ENCODE measurements at regions not wholly inside any gene's neighbourhood (a gene's known extent, or its start where the extent isn't known, plus 50 kb on each side); places are given as distances from the start of the nearest gene placed in this dataset.

DNA sequence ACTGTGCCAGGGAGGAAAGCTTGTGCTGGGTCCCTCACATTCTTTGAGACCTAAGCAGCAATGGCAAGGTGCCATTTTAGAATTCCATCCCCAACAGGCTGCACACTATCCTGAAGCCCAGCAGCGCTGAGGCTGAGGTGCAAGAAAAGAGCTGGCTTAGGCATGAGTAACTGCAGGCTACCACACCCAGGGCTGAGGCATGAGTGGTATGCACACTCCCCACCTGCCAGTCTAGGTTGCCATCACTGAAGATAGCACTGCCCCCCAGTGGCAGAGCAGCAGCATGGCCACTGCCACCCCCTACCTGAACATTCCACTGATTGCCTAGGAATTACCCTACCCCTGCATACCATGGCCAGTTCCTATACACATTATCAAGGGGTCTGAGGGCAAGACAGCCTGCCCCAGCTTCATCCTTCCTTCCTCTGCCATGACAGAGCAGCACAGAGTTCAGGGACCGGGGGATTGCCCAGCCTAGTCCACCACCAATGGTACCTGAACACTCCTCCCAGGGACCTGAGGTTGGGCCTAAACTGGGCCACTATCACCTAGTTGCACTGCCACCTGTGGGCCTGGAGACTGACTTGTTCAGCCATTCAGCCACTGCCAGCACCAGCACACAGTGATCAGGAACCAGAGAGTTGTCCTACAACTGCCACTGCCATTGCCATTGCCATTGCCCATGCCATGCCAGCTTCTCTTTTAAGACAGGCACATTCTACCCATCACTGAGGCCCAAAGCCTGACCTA, 129.8 kb downstream of the SATB1 start:
- no peaks in the 10 kb centered on the region for H3K27me3 ChIP-seq
- peak; percentile 37 for DNase-seq
- H3K4me3 ChIP-seq (ENCODE audit: low read depth, low read length) = no peak overlapping the region
- no peaks in the 10 kb centered on the region for H3K4me1 ChIP-seq
- TF ChIP-seq, protein P1, sequence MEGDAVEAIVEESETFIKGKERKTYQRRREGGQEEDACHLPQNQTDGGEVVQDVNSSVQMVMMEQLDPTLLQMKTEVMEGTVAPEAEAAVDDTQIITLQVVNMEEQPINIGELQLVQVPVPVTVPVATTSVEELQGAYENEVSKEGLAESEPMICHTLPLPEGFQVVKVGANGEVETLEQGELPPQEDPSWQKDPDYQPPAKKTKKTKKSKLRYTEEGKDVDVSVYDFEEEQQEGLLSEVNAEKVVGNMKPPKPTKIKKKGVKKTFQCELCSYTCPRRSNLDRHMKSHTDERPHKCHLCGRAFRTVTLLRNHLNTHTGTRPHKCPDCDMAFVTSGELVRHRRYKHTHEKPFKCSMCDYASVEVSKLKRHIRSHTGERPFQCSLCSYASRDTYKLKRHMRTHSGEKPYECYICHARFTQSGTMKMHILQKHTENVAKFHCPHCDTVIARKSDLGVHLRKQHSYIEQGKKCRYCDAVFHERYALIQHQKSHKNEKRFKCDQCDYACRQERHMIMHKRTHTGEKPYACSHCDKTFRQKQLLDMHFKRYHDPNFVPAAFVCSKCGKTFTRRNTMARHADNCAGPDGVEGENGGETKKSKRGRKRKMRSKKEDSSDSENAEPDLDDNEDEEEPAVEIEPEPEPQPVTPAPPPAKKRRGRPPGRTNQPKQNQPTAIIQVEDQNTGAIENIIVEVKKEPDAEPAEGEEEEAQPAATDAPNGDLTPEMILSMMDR (IDR thresholded peaks at IDR 0.05; ENCODE audit: low read depth, low read length) = peak; percentile 64
- no peaks in the 10 kb centered on the region for H3K36me3 ChIP-seq
- H3K9me3 ChIP-seq = no peaks in the 10 kb centered on the region

DNA sequence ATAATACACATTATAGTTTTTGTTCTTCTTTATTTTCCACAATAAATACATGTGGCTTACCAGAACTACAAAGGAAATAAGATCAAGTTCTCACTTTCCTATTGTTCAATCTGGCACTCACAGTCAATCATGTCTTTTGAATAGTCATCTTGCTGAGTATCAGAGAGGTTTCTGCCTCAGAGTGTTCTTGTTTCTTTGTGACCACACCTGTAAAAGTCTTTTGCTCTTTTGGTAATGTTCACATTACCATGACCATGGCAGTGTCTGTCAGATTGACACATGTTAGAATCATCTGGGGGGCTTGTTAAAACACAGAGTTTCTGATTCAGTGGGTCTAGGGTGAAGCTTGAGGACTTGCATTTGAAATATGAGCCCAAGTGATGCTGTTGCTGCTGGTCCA, 135.0 kb downstream of the SATB1 start:
- no peaks in the 10 kb centered on the region for H3K4me1 ChIP-seq
- DNase-seq = no peak
- no peaks in the 10 kb centered on the region for H3K36me3 ChIP-seq
- H3K9me3 ChIP-seq = no peaks in the 10 kb centered on the region
- TF ChIP-seq, protein P1 (IDR thresholded peaks at IDR 0.05; ENCODE audit: low read depth, low read length) = no peak
- no peaks in the 10 kb centered on the region for H3K27me3 ChIP-seq
- H3K4me3 ChIP-seq (ENCODE audit: low read depth, low read length) = no peak overlapping the region

DNA sequence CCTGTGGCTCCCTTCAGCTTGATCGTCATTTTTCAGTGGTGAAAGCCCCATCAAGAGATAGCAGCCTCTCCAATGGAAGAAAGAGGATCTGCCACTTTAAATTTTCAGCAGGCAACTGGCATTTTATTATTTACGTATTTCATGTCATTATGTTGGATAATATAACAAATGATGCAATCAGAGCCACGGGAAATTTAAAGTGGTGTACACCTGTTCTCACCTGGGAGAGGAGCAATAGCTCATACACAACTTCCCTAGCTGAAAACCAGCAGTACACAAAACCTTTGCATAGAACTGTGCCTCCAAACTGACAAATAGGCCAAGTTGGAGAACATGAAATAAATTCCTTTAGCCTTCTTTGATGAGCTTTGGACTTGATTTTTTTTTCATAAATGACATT, 136.9 kb downstream of the SATB1 start:
- DNase-seq = no peak
- Histone ChIP-seq H3K27me3 (no peaks in the 10 kb centered on the region), H3K4me3 (ENCODE audit: low read depth, low read length) (no peak overlapping the region), H3K9me3 (no peaks in the 10 kb centered on the region), H3K4me1 (no peaks in the 10 kb centered on the region), H3K36me3 (no peaks in the 10 kb centered on the region)
- TF ChIP-seq, protein P1 (IDR thresholded peaks at IDR 0.05; ENCODE audit: low read depth, low read length) = no peak

DNA sequence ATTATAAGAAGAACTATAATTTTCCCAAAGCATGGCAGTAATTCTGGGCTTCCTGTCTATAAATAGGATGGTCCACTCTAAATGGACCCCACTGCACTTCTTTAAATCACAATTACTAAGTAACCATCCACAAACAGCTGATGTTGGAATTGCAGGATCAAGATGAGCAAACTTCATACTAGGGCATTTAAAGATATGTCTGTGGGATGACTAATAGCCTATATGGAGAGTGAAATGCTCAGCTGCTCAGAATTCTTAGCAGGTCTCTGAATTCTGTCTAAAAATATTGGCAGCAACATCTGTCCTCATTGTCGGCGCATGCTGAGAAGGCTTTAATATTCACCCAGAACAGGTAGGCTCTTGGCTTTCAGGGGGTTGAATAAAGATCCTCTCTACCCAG, 140.4 kb downstream of the SATB1 start:
- no peak for DNase-seq
- TF ChIP-seq, protein P1 (IDR thresholded peaks at IDR 0.05; ENCODE audit: low read depth, low read length) = no peak
- Histone ChIP-seq H3K4me3 (ENCODE audit: low read depth, low read length) (no peak overlapping the region), H3K4me1 (no peaks in the 10 kb centered on the region), H3K9me3 (no peaks in the 10 kb centered on the region), H3K36me3 (no peaks in the 10 kb centered on the region), H3K27me3 (no peaks in the 10 kb centered on the region)

DNA sequence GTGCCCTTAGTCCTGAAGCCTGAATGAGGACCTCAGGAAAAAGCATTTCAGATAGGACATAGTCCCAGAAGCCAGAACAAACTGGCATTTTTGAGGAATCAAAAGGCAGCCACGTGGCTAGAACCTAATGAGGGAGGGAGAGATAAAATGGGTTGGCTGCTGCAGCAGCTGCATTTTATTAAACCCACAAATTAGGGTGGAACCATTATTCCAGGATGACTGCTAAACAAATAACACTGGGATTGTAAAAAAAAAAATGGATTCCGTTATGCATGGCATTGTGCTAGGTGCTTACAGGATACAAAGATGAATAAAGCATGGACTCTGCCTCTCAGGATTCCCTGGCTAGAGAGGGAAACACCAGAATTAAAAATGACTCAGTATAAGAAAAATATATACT, 141.5 kb downstream of the SATB1 start:
- TF ChIP-seq, protein P1 (IDR thresholded peaks at IDR 0.05; ENCODE audit: low read depth, low read length) = no peak

DNA sequence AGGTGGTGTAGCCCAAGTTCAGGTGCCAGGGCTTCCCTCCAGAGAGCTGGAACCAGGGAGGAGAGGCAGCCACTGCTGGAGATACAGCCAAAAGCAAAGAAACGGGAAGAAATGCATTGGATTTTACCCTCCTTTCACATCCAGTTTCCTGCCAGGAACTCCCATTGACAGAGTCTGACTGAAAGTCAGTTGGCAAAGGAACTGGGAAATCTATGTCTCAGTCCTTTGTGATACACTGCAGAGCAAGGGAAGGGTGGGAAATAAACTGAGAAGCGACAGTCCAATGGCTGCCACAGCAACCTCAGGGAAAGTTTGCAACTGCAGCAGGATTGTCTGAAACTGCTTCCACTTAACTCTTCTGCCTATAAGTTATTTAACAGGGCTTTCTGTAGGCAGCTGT, 142.6 kb downstream of the SATB1 start:
- no peaks in the 10 kb centered on the region for H3K27me3 ChIP-seq
- no peak for DNase-seq
- H3K9me3 ChIP-seq = no peaks in the 10 kb centered on the region
- no peak overlapping the region for H3K4me3 ChIP-seq (ENCODE audit: low read depth, low read length)
- no peaks in the 10 kb centered on the region for H3K36me3 ChIP-seq
- TF ChIP-seq, protein P1 (IDR thresholded peaks at IDR 0.05; ENCODE audit: low read depth, low read length) = no peak
- H3K4me1 ChIP-seq = no peaks in the 10 kb centered on the region

More for the DNA sequence above, 141.5 kb downstream of the SATB1 start:
- Histone ChIP-seq H3K36me3 (no peaks in the 10 kb centered on the region), H3K4me3 (ENCODE audit: low read depth, low read length) (no peak overlapping the region), H3K9me3 (no peaks in the 10 kb centered on the region), H3K27me3 (no peaks in the 10 kb centered on the region), H3K4me1 (no peaks in the 10 kb centered on the region)
- DNase-seq = no peak
